Left lung (tissue), 4 donors: ENCODE measurements at regions not wholly inside any gene's neighbourhood (a gene's known extent, or its start where the extent isn't known, plus 50 kb on each side); places are given as distances from the start of the nearest gene placed in this dataset.

Source experiments
- ATAC-seq: fragments of 200-7000 bp; cut with Tn5 transposase; one replicate; pipeline ENCODE4 v1.9.1; 2020; ENCODE audit warnings: moderate library complexity
- DNase-seq, 4 donors: peaks; one replicate each; pipeline ENCODE4 v3.0.0-alpha.2; 2013 to 2020
- H3K27ac ChIP-seq, 2 donors: fragments of 200-600 bp; sonication (generic) in 1 of 2; one replicate each; pipeline versions ENCODE4 v1.5.0 to v1.8.0; 2020 to 2021
- H3K27me3 ChIP-seq, 2 donors: fragments of 200-600 bp; sonication (generic) in 1 of 2; one replicate each; pipeline versions ENCODE4 v1.5.0 to v1.8.0; 2020 to 2021
- H3K36me3 ChIP-seq, 2 donors: fragments of 200-600 bp; sonication (generic) in 1 of 2; one replicate each; pipeline versions ENCODE4 v1.5.0 to v1.8.0; 2020 to 2021
- H3K4me1 ChIP-seq, 2 donors: fragments of 200-600 bp; one replicate each; pipeline ENCODE4 v1.8.0; 2021
- H3K4me3 ChIP-seq, 2 donors: fragments of 200-600 bp; sonication (generic) in 1 of 2; one replicate each; pipeline versions ENCODE4 v1.5.0 to v1.8.0; 2020 to 2021; ENCODE audit warnings: mild to moderate bottlenecking in 1 of 2
- H3K9me3 ChIP-seq, 2 donors: fragments of 200-600 bp; sonication (generic) in 1 of 2; one replicate each; pipeline versions ENCODE4 v1.5.0 to v1.8.0; 2020 to 2021
- intact Hi-C, 2 donors: fragments of 100-400 bp; cut with DNase I; formaldehyde crosslinking; loops; one replicate each; pipeline versions ENCODE4 v1.11.2 to v1.14.2; 2022
- TF ChIP-seq, protein P1 (sequence below), 2 donors: fragments of 200-600 bp; sonication (generic) in 1 of 2; IDR thresholded peaks; one replicate each; pipeline versions ENCODE4 v1.5.0 to v1.8.0; 2021; ENCODE audit warnings: antibody characterized with exemption in 2 of 2
- donor health status: DM: no; HTN: yes; CAD: no.
- donor health status: DM: no; HTN: no; CAD: no.

GRCh38 chr5:124683917-124684555 lies 62.4 kb downstream of the ZNF608 start:
- Histone ChIP-seq H3K4me3 (no peak overlapping the region), H3K36me3 (no peaks in the 10 kb centered on the region), H3K27me3 (no peaks in the 10 kb centered on the region), H3K27ac (no peak overlapping the region), H3K4me1 (peaks cover 0 to 13% of the 10 kb centered on the region in 2 donors), H3K9me3 (no peaks in the 10 kb centered on the region)
- DNase-seq (no peak), ATAC-seq (peak; percentile 62)
- intact Hi-C loops = no loop called here
- TF ChIP-seq, protein P1, sequence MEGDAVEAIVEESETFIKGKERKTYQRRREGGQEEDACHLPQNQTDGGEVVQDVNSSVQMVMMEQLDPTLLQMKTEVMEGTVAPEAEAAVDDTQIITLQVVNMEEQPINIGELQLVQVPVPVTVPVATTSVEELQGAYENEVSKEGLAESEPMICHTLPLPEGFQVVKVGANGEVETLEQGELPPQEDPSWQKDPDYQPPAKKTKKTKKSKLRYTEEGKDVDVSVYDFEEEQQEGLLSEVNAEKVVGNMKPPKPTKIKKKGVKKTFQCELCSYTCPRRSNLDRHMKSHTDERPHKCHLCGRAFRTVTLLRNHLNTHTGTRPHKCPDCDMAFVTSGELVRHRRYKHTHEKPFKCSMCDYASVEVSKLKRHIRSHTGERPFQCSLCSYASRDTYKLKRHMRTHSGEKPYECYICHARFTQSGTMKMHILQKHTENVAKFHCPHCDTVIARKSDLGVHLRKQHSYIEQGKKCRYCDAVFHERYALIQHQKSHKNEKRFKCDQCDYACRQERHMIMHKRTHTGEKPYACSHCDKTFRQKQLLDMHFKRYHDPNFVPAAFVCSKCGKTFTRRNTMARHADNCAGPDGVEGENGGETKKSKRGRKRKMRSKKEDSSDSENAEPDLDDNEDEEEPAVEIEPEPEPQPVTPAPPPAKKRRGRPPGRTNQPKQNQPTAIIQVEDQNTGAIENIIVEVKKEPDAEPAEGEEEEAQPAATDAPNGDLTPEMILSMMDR (IDR thresholded peaks at IDR 0.05) = no peak

DNA sequence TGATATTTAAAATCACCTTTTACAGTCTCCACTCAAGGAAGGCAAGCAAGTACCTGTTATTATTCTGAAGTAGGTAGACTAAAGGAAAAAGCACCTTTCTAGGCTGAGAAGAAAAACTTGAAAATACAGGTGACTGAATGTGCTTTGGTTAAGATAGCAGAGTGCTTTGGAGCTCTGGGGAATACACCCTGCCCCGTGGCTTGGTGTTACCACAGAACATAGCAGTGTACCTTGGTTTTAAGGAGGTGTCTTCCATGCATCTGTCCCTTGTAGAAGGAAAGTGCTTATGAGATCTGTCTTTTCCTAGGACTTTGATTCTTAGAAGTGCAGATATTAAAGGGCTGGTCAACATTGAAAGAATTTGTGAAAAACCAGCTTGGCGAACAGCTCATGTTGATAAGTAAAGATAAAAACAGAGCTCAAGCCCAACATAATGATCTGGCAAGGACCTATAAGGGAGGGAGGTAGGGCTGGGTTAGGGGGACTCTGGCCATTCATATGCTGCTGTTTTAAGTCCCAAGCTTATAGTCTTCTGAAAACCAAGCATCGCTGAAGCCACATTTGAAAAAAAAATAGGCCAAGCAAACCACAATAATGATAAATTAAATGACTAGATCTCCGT lies 66.8 kb downstream of the ZNF608 start:
- no peaks in the 10 kb centered on the region for H3K36me3 ChIP-seq
- no peaks in the 10 kb centered on the region for H3K27me3 ChIP-seq
- DNase-seq (no peak), ATAC-seq (peak; percentile 10)
- H3K4me3 ChIP-seq = no peak overlapping the region
- intact Hi-C loops = no loop called here
- TF ChIP-seq, protein P1 (IDR thresholded peaks at IDR 0.05) = no peak
- H3K9me3 ChIP-seq = no peaks in the 10 kb centered on the region
- peaks cover 29 to 32% of the 10 kb centered on the region in 2 donors for H3K4me1 ChIP-seq
- peak overlapping the region in 1 of 2 donors; percentile 48 for H3K27ac ChIP-seq

- no peaks in the 10 kb centered on the region for H3K27me3 ChIP-seq
- TF ChIP-seq, protein P1 (IDR thresholded peaks at IDR 0.05) = no peak
- ATAC-seq (peak; percentile 21), DNase-seq (no peak)
- no peaks in the 10 kb centered on the region for H3K9me3 ChIP-seq
- intact Hi-C loops = no loop called here
- peak overlapping the region; percentile 37 to 48 for H3K27ac ChIP-seq
- H3K4me1 ChIP-seq = peaks cover 29 to 32% of the 10 kb centered on the region in 2 donors
- no peak overlapping the region for H3K4me3 ChIP-seq
- H3K36me3 ChIP-seq = no peaks in the 10 kb centered on the region
These were observed 67.4 kb downstream of the ZNF608 start for GRCh38 chr5:124678922-124679519.

- intact Hi-C loops = no loop called here
- Histone ChIP-seq H3K9me3 (no peaks in the 10 kb centered on the region), H3K27ac (peak overlapping the region; percentile 37 to 48), H3K36me3 (no peaks in the 10 kb centered on the region), H3K27me3 (no peaks in the 10 kb centered on the region), H3K4me3 (no peak overlapping the region), H3K4me1 (peaks cover 29 to 32% of the 10 kb centered on the region in 2 donors)
- DNase-seq (no peak), ATAC-seq (peak; percentile 17)
- TF ChIP-seq, protein P1 (IDR thresholded peaks at IDR 0.05) = no peak
These were observed 68.0 kb downstream of the ZNF608 start for GRCh38 chr5:124678468-124678867.
